ENCODE measurements at regions not wholly inside any gene's neighbourhood (a gene's known extent, or its start where the extent isn't known, plus 50 kb on each side); places are given as distances from the start of the nearest gene placed in this dataset.

- Histone ChIP-seq H4K20me1 (ENCODE audit: control insufficient read depth, extremely low read depth, insufficient read depth, low read length) (no peaks in the 10 kb centered on the region), H3K9ac (ENCODE audit: control insufficient read depth, extremely low read depth, insufficient read depth, low read length) (no peak overlapping the region), H3K27ac (ENCODE audit: control insufficient read depth, insufficient read depth, low read length) (no peak overlapping the region), H3K4me3 (ENCODE audit: control insufficient read depth in 2 of 3, extremely low read depth in 1 of 3, insufficient read depth in 2 of 3, low read depth in 1 of 3, low read length in 3 of 3) (no peak overlapping the region), H3K79me2 (ENCODE audit: control insufficient read depth, insufficient read depth, low read length) (no peaks in the 10 kb centered on the region), H3K27me3 (ENCODE audit: control insufficient read depth, extremely low read depth, insufficient read depth, low read length) (no peaks in the 10 kb centered on the region), H3K36me3 (ENCODE audit: control insufficient read depth in 2 of 2, extremely low read depth in 1 of 2, insufficient read depth in 2 of 2, low read length in 2 of 2) (no peaks in the 10 kb centered on the region), H3K9me1 (ENCODE audit: control insufficient read depth, extremely low read depth, insufficient read depth, low read length) (no peaks in the 10 kb centered on the region), H3K4me2 (ENCODE audit: control insufficient read depth, extremely low read depth, insufficient read depth, low read depth, low read length) (no peak overlapping the region), H2AFZ (ENCODE audit: control insufficient read depth, low read length) (no peak overlapping the region), H3K4me1 (ENCODE audit: control insufficient read depth, extremely low read depth, insufficient read depth, low read length) (no peaks in the 10 kb centered on the region), H3K9me3 (ENCODE audit: control insufficient read depth, low read depth, low read length) (no peaks in the 10 kb centered on the region)
- TF ChIP-seq CTCF (optimal IDR thresholded peaks at IDR 0.05 in 1 of 3, IDR thresholded peaks at IDR 0.05 in 1 of 3, conservative IDR thresholded peaks at IDR 0.05 in 1 of 3; ENCODE audit: extremely low read depth in 1 of 3, insufficient read depth in 2 of 3, low read length in 3 of 3) (no peak), EZH2 (IDR thresholded peaks at IDR 0.05; ENCODE audit: low read length) (no peak)
- FAIRE-seq (no peak), DNase-seq (ENCODE audit: low read depth, low spot score) (no peak)
- dilution Hi-C loops (cut with MboI; ENCODE audit: extremely low pct_ligation_motif_present, low sequenced_read_pairs), result no loop called here
Measured at GRCh38 chr4:81751531-81752289, 280.0 kb upstream of the RASGEF1B start.

GRCh38 chr4:81747242-81747930 lies 275.7 kb upstream of the RASGEF1B start:
- no peaks in the 10 kb centered on the region for H3K9me1 ChIP-seq (ENCODE audit: control insufficient read depth, extremely low read depth, insufficient read depth, low read length)
- FAIRE-seq (no peak), DNase-seq (ENCODE audit: low read depth, low spot score) (no peak)
- TF ChIP-seq CTCF (optimal IDR thresholded peaks at IDR 0.05 in 1 of 3, IDR thresholded peaks at IDR 0.05 in 1 of 3, conservative IDR thresholded peaks at IDR 0.05 in 1 of 3; ENCODE audit: extremely low read depth in 1 of 3, insufficient read depth in 2 of 3, low read length in 3 of 3) (no peak), EZH2 (IDR thresholded peaks at IDR 0.05; ENCODE audit: low read length) (no peak)
- no peak overlapping the region for H3K27ac ChIP-seq (ENCODE audit: control insufficient read depth, insufficient read depth, low read length)
- H3K4me1 ChIP-seq (ENCODE audit: control insufficient read depth, extremely low read depth, insufficient read depth, low read length), result no peaks in the 10 kb centered on the region
- no peaks in the 10 kb centered on the region for H4K20me1 ChIP-seq (ENCODE audit: control insufficient read depth, extremely low read depth, insufficient read depth, low read length)
- no peak overlapping the region for H3K9ac ChIP-seq (ENCODE audit: control insufficient read depth, extremely low read depth, insufficient read depth, low read length)
- no peaks in the 10 kb centered on the region for H3K27me3 ChIP-seq (ENCODE audit: control insufficient read depth, extremely low read depth, insufficient read depth, low read length)
- H3K4me3 ChIP-seq (ENCODE audit: control insufficient read depth in 2 of 3, extremely low read depth in 1 of 3, insufficient read depth in 2 of 3, low read depth in 1 of 3, low read length in 3 of 3), result no peak overlapping the region
- no peak overlapping the region for H3K4me2 ChIP-seq (ENCODE audit: control insufficient read depth, extremely low read depth, insufficient read depth, low read depth, low read length)
- H3K9me3 ChIP-seq (ENCODE audit: control insufficient read depth, low read depth, low read length), result no peaks in the 10 kb centered on the region
- no peaks in the 10 kb centered on the region for H3K36me3 ChIP-seq (ENCODE audit: control insufficient read depth in 2 of 2, extremely low read depth in 1 of 2, insufficient read depth in 2 of 2, low read length in 2 of 2)
- H3K79me2 ChIP-seq (ENCODE audit: control insufficient read depth, insufficient read depth, low read length), result no peaks in the 10 kb centered on the region
- no peak overlapping the region for H2AFZ ChIP-seq (ENCODE audit: control insufficient read depth, low read length)
- dilution Hi-C loops (cut with MboI; ENCODE audit: extremely low pct_ligation_motif_present, low sequenced_read_pairs), result no loop called here

Data from keratinocyte (primary cell).